ENCODE measurements at regions not wholly inside any gene's neighbourhood (a gene's known extent, or its start where the extent isn't known, plus 50 kb on each side); places are given as distances from the start of the nearest gene placed in this dataset.

DNA sequence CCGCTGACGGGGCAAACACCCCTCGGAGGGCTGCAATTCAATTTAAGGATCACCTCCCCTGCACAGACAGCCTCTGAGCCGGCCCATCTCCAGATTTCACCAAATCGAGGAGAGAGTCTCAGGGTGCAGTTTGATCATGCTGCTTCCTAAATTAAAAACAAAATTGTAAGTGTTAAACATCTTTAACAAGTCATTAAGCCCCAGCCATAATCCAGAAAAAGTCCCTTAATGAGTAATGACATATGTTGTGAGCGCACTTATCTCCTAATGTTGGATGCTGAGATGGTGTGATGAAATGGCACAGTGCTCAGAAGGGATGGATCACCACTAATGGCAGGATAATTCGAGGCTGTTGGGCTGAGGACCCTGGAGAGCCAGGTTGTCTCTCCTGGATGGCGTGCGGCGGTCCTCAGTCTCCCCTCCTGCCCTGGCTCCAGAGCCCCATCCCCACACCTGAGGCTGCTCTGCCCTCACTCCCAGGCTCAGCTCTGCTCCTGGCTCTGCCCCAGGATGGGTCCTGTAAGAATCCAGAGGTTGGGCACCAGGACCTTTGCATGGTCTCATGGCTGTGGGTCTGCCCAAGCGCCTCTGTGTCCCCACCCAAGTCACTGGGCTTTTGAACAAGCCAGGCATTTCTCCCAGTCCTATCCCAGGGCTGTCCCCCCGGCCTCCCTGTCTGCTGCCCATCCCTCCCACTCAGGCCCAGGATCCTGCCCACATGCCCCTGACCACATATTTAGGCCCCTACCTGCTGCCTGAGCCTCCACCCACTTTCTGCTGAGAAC lies 224.4 kb upstream of the POU3F1 start:
- no peak for TF ChIP-seq POLR2A (IDR thresholded peaks at IDR 0.05)
- TF ChIP-seq, protein P1, sequence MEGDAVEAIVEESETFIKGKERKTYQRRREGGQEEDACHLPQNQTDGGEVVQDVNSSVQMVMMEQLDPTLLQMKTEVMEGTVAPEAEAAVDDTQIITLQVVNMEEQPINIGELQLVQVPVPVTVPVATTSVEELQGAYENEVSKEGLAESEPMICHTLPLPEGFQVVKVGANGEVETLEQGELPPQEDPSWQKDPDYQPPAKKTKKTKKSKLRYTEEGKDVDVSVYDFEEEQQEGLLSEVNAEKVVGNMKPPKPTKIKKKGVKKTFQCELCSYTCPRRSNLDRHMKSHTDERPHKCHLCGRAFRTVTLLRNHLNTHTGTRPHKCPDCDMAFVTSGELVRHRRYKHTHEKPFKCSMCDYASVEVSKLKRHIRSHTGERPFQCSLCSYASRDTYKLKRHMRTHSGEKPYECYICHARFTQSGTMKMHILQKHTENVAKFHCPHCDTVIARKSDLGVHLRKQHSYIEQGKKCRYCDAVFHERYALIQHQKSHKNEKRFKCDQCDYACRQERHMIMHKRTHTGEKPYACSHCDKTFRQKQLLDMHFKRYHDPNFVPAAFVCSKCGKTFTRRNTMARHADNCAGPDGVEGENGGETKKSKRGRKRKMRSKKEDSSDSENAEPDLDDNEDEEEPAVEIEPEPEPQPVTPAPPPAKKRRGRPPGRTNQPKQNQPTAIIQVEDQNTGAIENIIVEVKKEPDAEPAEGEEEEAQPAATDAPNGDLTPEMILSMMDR (IDR thresholded peaks at IDR 0.05): no peak
- no peaks in the 10 kb centered on the region for H3K9me3 ChIP-seq
- H3K4me1 ChIP-seq: no peaks in the 10 kb centered on the region
- peak in 1 of 3 donors; percentile 15 for DNase-seq
- no peak overlapping the region for H3K27ac ChIP-seq
- H3K36me3 ChIP-seq: no peaks in the 10 kb centered on the region
- H3K27me3 ChIP-seq: no peaks in the 10 kb centered on the region
- H3K4me3 ChIP-seq: no peak overlapping the region

DNA sequence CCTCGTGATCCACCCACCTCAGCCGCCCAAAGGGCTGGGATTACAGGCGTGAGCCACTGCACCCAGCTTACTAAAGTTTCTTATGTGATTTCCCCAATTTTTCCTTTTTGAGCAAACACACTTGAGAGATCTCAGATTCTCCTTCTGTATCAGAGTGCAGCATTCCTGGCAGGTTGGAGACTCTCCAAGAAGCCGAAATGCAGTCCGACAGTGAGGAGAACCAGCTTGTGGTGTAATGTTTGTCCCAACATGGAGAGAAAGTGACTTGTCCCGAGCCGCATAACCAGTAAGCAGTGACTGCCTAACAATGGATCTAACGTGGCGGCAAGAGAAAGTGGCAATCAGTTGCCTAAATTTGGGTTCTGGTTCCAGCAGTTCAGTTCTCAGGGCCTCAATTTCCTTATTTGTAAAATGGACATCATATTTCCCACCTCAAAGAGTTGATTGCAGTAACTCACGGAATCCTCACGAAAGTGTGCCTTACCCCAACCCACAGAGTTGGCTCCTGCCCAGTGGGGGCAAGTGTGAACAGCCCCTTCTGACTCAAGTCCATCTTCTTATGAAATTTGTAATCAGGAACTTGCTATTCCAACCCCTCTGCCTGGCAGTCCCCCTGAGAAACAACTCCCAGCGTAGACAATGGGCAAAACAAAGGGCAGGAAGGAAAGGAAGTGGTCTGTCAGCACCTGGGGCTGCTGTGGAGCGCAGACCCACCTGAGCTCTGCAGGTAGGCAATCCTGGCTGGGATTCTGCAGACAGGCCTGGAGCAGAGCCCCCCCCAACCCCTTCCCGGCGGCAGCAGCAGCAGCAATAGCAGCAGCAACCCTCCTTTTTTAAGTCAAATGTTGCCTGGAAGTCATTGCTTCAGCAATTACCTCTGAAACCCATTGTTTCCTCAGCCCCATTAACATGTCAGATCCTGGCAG lies 223.6 kb upstream of the POU3F1 start:
- H3K9me3 ChIP-seq: no peaks in the 10 kb centered on the region
- TF ChIP-seq, protein P1 (IDR thresholded peaks at IDR 0.05): no peak
- TF ChIP-seq POLR2A (IDR thresholded peaks at IDR 0.05): no peak
- H3K4me1 ChIP-seq: no peaks in the 10 kb centered on the region
- no peaks in the 10 kb centered on the region for H3K36me3 ChIP-seq
- no peak overlapping the region for H3K4me3 ChIP-seq
- no peaks in the 10 kb centered on the region for H3K27me3 ChIP-seq
- peak in 1 of 3 donors; percentile 32 for DNase-seq
- no peak overlapping the region for H3K27ac ChIP-seq

DNA sequence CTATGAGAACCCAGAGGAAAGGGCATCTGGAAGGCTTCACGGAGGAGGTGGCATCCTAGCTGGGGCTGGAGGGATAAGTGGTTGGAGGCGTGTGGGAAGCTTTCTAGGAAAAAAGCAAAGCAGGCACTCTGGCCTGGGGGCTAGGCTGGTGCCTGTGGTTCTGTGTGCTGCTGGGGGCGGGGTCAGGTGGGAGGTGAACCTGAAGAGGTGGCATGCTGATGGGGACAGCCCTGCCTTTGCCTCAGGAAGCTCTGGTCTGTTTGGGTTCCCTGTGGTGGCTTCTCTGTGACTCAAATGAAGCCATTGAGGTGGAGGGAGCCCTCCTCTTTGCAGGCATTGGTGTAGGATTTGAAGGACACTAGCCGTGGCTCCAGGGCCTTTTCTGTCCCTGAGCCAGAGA lies 221.6 kb upstream of the POU3F1 start:
- no peak for TF ChIP-seq POLR2A (IDR thresholded peaks at IDR 0.05)
- TF ChIP-seq, protein P1 (IDR thresholded peaks at IDR 0.05): no peak
- Histone ChIP-seq H3K4me1 (no peaks in the 10 kb centered on the region), H3K4me3 (no peak overlapping the region), H3K36me3 (no peaks in the 10 kb centered on the region), H3K27ac (no peak overlapping the region), H3K9me3 (no peaks in the 10 kb centered on the region), H3K27me3 (no peaks in the 10 kb centered on the region)
- DNase-seq: no peak

DNA sequence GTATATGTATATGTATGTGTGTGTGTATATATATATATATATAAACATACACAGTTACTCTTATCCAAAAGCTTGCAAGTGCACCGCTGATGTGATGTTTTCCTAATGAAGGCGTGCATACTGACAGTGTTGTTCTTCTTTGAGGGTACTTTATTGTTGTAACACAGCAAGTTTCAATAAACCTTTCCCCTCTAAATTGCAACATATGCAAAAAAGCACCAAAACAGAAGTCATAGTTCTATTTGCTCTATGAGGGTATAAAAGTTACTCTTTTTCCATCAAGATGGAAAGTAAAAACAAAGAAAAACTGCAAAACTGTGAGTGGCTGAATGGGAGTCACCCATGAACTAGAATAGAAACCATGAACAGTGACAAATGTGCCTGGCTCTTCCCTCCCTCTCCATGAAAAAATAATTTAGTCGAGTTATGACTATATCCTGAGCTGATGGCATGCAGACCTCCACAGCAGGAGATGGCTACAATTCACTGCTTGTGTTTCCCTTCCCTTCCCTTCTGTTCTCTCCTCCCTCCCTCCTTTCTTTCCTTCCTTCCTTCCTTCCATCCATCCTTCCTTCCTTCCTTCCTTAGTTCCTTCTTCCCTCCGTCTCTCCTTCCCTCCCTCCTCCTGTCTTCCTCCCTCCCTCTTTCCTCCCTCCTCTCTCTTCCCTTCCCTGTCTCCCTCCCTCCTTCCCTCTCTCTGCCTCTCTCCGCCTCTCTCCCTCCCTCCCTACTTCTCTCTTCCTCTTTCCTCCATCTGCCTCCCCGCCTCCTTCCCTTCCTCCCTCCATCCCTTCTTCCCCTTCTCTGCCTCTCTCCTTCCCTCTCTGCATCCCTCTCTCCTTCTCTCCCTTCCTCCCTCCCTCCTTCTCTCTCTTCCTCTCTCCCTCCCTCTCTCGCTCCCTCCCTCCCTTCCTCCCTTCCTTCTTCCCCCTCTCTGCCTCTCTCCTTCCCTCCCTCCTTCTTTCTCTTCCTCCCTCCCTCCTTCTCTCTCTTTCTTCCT lies 220.7 kb upstream of the POU3F1 start:
- no peak overlapping the region for H3K27ac ChIP-seq
- no peak overlapping the region for H3K4me3 ChIP-seq
- TF ChIP-seq, protein P1 (IDR thresholded peaks at IDR 0.05): no peak
- TF ChIP-seq POLR2A (IDR thresholded peaks at IDR 0.05): no peak
- H3K4me1 ChIP-seq: no peaks in the 10 kb centered on the region
- H3K9me3 ChIP-seq: no peaks in the 10 kb centered on the region
- DNase-seq: no peak
- no peaks in the 10 kb centered on the region for H3K27me3 ChIP-seq
- no peaks in the 10 kb centered on the region for H3K36me3 ChIP-seq

- DNase-seq: peak in 2 of 3 donors; percentile 72 to 80
- TF ChIP-seq POLR2A (IDR thresholded peaks at IDR 0.05): no peak
- TF ChIP-seq, protein P1 (IDR thresholded peaks at IDR 0.05): no peak
- Histone ChIP-seq H3K4me1 (no peaks in the 10 kb centered on the region), H3K36me3 (no peaks in the 10 kb centered on the region), H3K4me3 (no peak overlapping the region), H3K27ac (no peak overlapping the region), H3K27me3 (no peaks in the 10 kb centered on the region), H3K9me3 (no peaks in the 10 kb centered on the region)
Observed at GRCh38 chr1:38266197-38266520, 219.6 kb upstream of the POU3F1 start.
